ENCODE measurements at regions not wholly inside any gene's neighbourhood (a gene's known extent, or its start where the extent isn't known, plus 50 kb on each side); places are given as distances from the start of the nearest gene placed in this dataset.

DNA sequence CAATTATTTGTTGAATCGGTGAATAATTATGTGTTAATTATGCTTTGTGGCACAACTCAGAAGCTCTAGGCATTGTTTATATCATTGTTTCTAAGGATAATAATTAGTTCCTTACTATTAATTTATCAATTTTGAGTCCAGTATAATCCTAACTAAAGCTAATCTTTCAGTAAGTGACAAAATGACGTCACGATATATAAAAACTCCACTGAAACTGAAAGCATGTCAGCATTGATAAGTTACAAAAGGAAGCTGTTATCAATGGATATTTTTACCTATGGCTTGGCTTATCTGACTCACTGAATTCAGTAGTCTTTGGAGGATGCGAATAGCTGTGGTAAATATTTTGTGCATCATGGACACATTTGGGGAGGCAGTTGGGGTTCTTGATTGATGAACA, 793.1 kb downstream of the NXPH1 start:
- intact Hi-C loops (cut with DNase I): no loop called here
- DNase-seq: no peak
- WGBS, 3 donors: 72 to 89% (median 78%) methylated on average over 4 of the region's 4 CpGs
- no peaks in the 10 kb centered on the region for H3K36me3 ChIP-seq
- H3K4me1 ChIP-seq (ENCODE audit: insufficient read depth): no peaks in the 10 kb centered on the region
- no peaks in the 10 kb centered on the region for H3K27me3 ChIP-seq
- H3K9me3 ChIP-seq: no peaks in the 10 kb centered on the region
- no peak overlapping the region for H3K4me3 ChIP-seq
- no peak for TF ChIP-seq POLR2A (IDR thresholded peaks at IDR 0.05)
- TF ChIP-seq, protein P1, sequence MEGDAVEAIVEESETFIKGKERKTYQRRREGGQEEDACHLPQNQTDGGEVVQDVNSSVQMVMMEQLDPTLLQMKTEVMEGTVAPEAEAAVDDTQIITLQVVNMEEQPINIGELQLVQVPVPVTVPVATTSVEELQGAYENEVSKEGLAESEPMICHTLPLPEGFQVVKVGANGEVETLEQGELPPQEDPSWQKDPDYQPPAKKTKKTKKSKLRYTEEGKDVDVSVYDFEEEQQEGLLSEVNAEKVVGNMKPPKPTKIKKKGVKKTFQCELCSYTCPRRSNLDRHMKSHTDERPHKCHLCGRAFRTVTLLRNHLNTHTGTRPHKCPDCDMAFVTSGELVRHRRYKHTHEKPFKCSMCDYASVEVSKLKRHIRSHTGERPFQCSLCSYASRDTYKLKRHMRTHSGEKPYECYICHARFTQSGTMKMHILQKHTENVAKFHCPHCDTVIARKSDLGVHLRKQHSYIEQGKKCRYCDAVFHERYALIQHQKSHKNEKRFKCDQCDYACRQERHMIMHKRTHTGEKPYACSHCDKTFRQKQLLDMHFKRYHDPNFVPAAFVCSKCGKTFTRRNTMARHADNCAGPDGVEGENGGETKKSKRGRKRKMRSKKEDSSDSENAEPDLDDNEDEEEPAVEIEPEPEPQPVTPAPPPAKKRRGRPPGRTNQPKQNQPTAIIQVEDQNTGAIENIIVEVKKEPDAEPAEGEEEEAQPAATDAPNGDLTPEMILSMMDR (IDR thresholded peaks at IDR 0.05): no peak
- no peak for TF ChIP-seq EP300 (IDR thresholded peaks at IDR 0.05)
- H3K27ac ChIP-seq: no peak overlapping the region

DNA sequence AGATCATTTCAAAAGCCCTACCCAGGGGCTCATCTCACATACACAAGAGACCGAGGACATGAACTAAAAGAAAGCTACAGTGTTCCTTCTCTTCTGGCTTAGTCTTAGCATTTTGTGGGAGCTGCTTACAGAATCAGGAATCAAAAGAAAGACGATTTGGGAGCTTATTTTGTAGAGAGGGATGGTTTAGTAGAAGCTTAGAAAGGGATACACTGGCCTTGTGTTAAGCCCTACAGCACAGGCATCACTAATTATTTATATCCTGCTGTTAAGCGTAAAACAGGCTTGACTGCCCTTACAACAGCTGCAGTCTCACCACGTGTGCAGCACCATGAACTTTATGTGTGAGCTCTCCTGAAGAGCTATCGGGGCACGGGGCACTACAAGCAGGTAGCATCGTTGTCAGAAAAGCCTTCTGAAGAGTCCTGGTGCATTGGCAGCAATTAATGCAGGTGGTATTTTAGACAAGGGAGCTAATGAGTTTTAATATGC, 798.3 kb downstream of the NXPH1 start:
- DNase-seq: no peak
- no peaks in the 10 kb centered on the region for H3K36me3 ChIP-seq
- TF ChIP-seq, protein P1 (IDR thresholded peaks at IDR 0.05): no peak
- no peak for TF ChIP-seq EP300 (IDR thresholded peaks at IDR 0.05)
- no peak for TF ChIP-seq POLR2A (IDR thresholded peaks at IDR 0.05)
- no peaks in the 10 kb centered on the region for H3K4me1 ChIP-seq (ENCODE audit: insufficient read depth)
- no peaks in the 10 kb centered on the region for H3K27me3 ChIP-seq
- H3K27ac ChIP-seq: no peak overlapping the region
- WGBS, 3 donors: 23 to 27% (median 25%) methylated on average over 7 of the region's 7 CpGs
- H3K9me3 ChIP-seq: no peaks in the 10 kb centered on the region
- H3K4me3 ChIP-seq: no peak overlapping the region
- intact Hi-C loops (cut with DNase I): no loop called here

DNA sequence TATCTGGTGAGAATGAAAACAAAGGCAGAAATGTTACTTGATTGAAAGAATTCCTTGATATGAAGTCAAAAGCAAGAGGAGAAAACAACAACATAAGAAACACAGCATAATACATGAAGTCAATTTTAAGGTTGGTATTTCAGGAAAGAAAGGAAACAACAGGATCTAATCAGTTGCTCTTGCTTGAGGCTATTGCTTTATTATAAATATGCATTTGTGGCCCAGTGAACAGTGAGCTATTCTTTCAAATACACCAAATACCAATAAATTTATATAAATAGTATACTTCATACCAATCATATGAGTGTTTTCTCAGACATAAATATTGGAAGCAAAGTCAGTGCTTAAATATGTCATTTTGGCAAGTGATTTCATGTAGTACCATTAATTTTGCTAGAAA, 806.6 kb downstream of the NXPH1 start:
- intact Hi-C loops (cut with DNase I): no loop called here
- no peak for DNase-seq
- no peak for TF ChIP-seq EP300 (IDR thresholded peaks at IDR 0.05)
- TF ChIP-seq, protein P1 (IDR thresholded peaks at IDR 0.05): no peak
- TF ChIP-seq POLR2A (IDR thresholded peaks at IDR 0.05): no peak
- Histone ChIP-seq H3K4me3 (no peak overlapping the region), H3K27me3 (no peaks in the 10 kb centered on the region), H3K4me1 (ENCODE audit: insufficient read depth) (no peaks in the 10 kb centered on the region), H3K27ac (no peak overlapping the region), H3K36me3 (no peaks in the 10 kb centered on the region), H3K9me3 (no peaks in the 10 kb centered on the region)

DNA sequence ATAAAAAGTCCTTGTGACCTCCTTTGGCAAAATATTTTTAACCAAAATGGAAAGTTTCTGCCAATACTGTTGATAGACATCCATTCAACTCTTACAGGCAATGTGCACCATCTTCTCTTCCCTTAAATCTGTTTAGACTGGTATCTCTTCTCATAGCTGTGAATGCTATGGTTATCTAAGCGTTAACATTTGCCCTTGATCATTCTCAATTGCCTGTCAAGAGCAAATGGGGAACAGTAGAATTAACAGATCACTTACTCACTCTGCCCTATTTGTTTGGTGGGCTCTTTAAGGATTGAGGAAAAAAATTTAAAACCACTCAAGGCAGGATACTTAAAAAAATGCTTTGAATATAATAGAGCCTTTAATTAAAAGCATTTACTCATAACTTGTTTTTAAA, 808.4 kb downstream of the NXPH1 start:
- intact Hi-C loops (cut with DNase I): no loop called here
- no peaks in the 10 kb centered on the region for H3K36me3 ChIP-seq
- 63 to 69% (median 68%) methylated on average over 1 of the region's 1 CpG for WGBS, 3 donors

More for the DNA sequence above, 808.4 kb downstream of the NXPH1 start:
- no peak for DNase-seq
- Histone ChIP-seq H3K4me1 (ENCODE audit: insufficient read depth) (no peaks in the 10 kb centered on the region), H3K27me3 (no peaks in the 10 kb centered on the region), H3K27ac (no peak overlapping the region), H3K4me3 (no peak overlapping the region), H3K9me3 (no peaks in the 10 kb centered on the region)
- TF ChIP-seq, protein P1 (IDR thresholded peaks at IDR 0.05): no peak
- TF ChIP-seq POLR2A (IDR thresholded peaks at IDR 0.05) (no peak), EP300 (IDR thresholded peaks at IDR 0.05) (no peak)
